A673 (cell line): ENCODE measurements at regions not wholly inside any gene's neighbourhood (a gene's known extent, or its start where the extent isn't known, plus 50 kb on each side); places are given as distances from the start of the nearest gene placed in this dataset.

ENCODE experiments used
- EZH2 ChIP-seq: fragments of 200-600 bp; sonication (generic); IDR thresholded peaks from 2 replicates; pipeline ENCODE4 v1.6.1; 2017; ENCODE audit warnings: borderline replicate concordance, low read depth, mild to moderate bottlenecking, mixed read lengths, antibody characterized with exemption, low read length; ENCODE audit not compliant: poor library complexity, severe bottlenecking
- TF ChIP-seq, protein P1 (sequence below): fragments of 300-800, 200-600 bp; sonication (generic); conservative IDR thresholded peaks from 2 replicates; pipeline ENCODE4 v1.5.1; 2017; ENCODE audit warnings: low read depth, mild to moderate bottlenecking, antibody characterized with exemption, low read length, moderate library complexity, mixed read lengths

DNA sequence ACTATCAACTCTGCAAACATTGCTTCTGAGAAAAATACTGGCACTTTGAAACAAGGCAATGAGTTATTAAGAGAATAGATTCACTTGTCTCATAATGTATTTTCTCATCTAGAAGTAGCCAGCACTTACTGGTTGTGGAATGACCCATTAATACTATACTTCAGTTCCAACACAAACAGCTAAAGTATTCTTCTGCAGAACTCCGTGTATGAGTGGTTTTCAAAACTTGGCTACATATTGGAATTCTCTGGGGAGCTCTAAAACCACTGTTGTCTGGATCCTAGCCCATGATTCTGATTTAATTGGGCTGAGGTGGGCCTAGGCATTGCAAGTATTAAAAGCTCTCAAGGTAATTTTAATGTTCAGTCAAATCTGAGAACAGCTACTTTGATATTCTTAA, 1416.4 kb upstream of the RAG2 start:
- TF ChIP-seq, protein P1, sequence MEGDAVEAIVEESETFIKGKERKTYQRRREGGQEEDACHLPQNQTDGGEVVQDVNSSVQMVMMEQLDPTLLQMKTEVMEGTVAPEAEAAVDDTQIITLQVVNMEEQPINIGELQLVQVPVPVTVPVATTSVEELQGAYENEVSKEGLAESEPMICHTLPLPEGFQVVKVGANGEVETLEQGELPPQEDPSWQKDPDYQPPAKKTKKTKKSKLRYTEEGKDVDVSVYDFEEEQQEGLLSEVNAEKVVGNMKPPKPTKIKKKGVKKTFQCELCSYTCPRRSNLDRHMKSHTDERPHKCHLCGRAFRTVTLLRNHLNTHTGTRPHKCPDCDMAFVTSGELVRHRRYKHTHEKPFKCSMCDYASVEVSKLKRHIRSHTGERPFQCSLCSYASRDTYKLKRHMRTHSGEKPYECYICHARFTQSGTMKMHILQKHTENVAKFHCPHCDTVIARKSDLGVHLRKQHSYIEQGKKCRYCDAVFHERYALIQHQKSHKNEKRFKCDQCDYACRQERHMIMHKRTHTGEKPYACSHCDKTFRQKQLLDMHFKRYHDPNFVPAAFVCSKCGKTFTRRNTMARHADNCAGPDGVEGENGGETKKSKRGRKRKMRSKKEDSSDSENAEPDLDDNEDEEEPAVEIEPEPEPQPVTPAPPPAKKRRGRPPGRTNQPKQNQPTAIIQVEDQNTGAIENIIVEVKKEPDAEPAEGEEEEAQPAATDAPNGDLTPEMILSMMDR: no peak
- no peak for TF ChIP-seq EZH2
